Fibroblast of pulmonary artery (primary cell): ENCODE measurements at regions not wholly inside any gene's neighbourhood (a gene's known extent, or its start where the extent isn't known, plus 50 kb on each side); places are given as distances from the start of the nearest gene placed in this dataset.

Experiments used
- DNase-seq: peaks from one replicate; pipeline ENCODE4 v3.0.0-alpha.2; 2010; ENCODE audit warnings: low read depth
- H3K4me3 ChIP-seq: replicated peaks from 2 replicates; pipeline ENCODE4 v1.5.1; 2011; ENCODE audit warnings: low read depth, mild to moderate bottlenecking, control low read depth, low read length, moderate library complexity
- TF ChIP-seq, protein P1 (sequence below): IDR thresholded peaks from 2 replicates; pipeline ENCODE4 v1.5.1; 2011; ENCODE audit warnings: mild to moderate bottlenecking, control low read depth, low read length, inconsistent platforms; ENCODE audit errors: missing control alignments

DNA sequence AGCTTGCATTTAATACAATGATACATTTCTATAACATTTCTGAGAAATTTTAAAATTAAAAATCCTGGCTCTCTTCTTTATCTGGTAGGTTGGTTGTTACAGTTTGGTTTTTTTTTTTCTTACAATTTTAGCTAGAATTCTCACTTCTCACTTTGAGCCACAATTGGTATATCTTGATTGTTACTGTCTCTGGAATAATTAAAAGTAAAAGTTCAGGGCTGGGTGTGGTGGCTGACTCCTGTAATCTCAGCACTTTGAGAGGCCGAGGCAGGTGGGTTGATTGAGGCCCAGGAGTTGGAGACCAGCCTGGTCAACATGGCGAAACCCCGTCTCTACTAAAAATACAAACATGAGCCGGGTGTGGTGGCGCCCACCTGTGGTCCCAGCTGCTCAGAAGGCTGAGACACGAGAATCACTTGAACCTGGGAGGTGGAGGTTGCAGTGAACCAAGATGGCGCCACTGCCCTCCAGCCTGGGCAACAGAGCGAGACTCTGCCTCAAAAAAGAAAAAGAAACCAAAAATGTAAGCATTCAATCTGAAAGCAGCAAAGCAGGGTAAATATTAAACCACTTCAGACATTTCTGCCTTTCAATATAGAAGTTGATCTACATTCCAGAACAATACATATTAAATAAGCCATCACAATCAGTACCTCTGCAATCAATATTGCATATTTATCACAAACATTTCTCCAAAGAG is 88.6 kb upstream of the PFKP start:
- TF ChIP-seq, protein P1, sequence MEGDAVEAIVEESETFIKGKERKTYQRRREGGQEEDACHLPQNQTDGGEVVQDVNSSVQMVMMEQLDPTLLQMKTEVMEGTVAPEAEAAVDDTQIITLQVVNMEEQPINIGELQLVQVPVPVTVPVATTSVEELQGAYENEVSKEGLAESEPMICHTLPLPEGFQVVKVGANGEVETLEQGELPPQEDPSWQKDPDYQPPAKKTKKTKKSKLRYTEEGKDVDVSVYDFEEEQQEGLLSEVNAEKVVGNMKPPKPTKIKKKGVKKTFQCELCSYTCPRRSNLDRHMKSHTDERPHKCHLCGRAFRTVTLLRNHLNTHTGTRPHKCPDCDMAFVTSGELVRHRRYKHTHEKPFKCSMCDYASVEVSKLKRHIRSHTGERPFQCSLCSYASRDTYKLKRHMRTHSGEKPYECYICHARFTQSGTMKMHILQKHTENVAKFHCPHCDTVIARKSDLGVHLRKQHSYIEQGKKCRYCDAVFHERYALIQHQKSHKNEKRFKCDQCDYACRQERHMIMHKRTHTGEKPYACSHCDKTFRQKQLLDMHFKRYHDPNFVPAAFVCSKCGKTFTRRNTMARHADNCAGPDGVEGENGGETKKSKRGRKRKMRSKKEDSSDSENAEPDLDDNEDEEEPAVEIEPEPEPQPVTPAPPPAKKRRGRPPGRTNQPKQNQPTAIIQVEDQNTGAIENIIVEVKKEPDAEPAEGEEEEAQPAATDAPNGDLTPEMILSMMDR, result no peak
- H3K4me3 ChIP-seq, result no peak overlapping the region

DNA sequence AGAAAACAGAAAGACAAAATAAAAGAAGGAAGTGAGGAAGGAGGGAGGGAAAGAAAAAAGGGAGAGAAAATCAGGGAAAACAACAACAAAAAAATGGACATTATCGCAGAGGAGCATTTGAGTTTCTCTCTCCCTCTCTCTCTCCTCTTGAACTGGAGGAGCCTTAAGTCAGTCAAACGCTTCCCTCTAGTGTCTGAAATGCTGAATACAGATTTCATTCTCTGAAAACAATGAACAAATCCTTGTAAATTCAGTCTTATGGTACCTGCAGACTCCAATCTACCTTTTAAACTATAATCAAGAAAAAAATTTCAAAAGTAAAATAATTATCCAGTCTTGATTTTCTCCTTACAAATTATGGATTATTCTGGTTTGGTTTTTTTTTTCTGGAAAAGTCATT is 89.2 kb upstream of the PFKP start:
- no peak overlapping the region for H3K4me3 ChIP-seq
- TF ChIP-seq, protein P1, result peak; percentile 58
- peak; percentile 71 for DNase-seq

More for the DNA sequence above, 88.6 kb upstream of the PFKP start:
- no peak for DNase-seq

DNA sequence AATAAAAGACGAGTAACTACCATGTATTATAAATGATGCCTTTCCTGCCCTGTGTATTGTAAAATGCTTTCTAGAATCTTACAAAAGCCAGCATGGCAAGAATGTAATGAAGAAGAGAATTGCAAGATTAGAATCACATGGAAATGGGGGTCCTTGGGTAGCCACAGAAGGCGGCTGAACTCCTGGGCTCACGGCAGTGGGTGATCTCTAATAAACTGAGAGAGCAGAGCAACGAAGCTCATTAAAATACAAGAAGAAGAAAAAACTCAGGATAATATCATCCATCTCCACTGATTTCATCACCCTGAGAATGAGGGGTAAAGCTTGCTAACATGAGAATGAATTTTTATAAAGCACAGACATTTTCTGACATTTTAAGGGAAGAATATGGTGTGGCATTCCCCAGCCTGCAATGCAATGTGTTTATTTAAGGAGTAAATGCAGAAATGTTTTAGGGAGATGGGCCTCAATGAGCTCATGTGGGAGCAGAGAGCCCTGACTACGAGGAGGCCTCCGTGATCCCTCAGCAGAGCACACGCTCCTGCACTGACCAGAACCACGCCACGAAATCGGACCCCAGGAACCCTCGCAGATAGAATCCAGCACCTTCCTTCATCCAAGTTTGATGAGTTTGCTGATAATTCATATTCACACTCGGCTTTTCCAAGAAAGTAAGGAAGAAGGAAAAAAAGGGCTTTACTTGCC is 92.7 kb upstream of the PFKP start:
- DNase-seq, result no peak

DNA sequence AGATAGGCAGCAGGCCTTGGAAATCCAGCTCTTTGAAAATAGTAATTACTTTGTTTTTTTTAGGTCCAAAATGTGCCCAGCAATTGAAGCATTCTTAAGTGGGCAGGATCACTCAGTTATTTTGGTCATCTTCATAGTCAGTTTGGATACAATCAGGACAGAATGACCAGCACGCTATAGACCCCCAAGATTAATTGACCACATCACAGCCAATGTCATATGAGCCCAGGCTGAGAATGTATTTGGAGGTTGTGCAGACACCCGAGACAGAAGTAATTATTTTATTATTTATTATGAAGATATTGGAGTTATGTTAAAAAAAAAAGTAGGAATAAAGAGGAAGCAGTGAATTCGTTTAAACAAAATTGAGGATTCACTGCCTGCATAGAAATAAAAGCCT is 93.3 kb upstream of the PFKP start:
- H3K4me3 ChIP-seq, result no peak overlapping the region
- no peak for DNase-seq
- TF ChIP-seq, protein P1, result no peak

More for the DNA sequence above, 92.7 kb upstream of the PFKP start:
- no peak overlapping the region for H3K4me3 ChIP-seq
- TF ChIP-seq, protein P1, result no peak

DNA sequence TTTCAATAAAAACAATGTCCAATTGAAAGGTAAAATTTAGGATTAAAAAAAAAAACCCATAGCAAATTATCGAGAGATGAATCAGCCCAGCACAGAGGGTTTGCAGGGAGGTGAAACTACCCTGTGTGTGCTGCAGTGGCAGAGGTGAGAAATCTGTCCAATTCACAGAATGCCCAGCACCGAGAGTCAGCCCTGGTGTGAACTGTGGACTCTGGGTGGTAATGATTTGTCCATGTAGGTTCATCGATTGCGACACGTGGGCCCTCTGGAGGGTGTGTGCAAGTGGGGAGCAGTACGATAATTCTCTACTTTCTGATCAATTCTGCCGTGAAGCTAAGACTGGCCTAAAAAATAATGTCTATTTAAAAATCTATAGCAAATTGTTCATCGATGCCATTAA is 94.5 kb upstream of the PFKP start:
- TF ChIP-seq, protein P1, result no peak
- H3K4me3 ChIP-seq, result no peak overlapping the region
- DNase-seq, result no peak

DNA sequence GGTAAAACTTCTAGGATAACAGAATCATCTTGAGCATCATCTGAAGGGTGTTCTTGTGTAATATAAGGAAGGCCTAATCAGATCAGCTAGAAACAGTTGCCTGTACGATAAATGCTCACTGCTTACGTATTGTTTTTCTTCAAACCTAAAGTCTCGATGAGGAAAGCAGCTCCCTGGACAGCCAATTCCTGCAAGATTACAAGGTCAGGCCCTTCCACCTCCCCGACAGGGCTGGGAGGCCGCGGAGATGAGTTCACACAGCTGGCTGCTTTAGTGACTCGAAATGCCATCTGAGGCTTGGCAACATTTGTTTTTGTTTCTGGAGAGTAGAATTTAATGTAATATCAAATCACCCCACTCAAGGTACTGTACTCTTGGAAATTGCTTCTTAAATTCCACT is 95.1 kb upstream of the PFKP start:
- DNase-seq, result no peak
- no peak overlapping the region for H3K4me3 ChIP-seq
- TF ChIP-seq, protein P1, result no peak
